CD4-positive, alpha-beta T cell treated with Interleukin-17A for 1 hour (primary cell): ENCODE measurements at regions not wholly inside any gene's neighbourhood (a gene's known extent, or its start where the extent isn't known, plus 50 kb on each side); places are given as distances from the start of the nearest gene placed in this dataset.

Experiments used
- DNase-seq: peaks from one replicate; pipeline ENCODE4 v3.0.0-alpha.2; 2020

DNA sequence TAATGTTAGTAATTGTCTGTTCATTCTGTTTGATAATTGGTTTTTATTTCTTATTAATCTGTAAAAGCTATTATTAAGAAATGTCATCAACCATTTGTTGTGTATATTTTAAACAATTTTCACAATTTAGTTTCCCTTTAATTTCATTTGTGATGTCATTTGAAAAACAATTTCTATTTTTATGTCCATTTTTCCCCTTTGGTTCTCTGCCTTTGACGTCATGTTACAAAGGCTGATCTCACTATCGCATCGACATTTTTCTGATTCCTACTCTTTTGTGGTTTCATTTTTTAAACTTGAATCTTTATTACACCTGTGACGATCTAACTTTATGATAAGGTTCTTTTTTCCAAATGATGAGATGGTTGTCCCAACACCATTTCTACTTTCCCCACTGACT is 191.0 kb upstream of the ZNF507 start:
- DNase-seq = no peak

DNA sequence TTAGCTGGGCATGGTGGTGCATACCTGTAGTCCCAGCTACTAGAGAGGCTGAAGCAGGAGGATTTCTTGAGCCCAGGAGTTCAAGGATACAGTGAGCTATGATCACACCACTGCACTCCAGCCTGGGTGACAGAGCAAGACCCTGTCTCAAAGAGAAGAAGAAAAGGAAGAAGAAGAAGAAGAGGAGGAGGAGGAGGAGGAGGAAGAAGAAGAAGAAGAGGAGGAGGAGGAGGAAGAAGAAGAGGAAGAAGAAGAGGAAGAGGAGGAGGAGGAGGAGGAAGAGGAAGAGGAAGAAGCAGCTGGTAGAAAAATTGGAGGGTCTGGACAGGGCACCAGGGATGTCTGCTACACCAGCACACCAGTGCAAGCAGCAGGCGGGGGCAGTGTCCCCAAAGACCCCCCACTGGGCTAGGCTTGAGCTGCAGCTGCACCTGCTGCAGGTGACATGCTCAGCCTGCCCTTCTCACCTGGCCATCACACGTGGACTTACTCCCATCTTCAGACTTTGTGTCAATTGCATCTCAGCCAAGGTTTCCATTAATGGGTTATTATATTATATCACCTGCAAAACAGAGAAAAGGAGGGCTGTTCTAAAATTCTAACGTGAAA is 180.9 kb upstream of the ZNF507 start:
- DNase-seq = no peak

DNA sequence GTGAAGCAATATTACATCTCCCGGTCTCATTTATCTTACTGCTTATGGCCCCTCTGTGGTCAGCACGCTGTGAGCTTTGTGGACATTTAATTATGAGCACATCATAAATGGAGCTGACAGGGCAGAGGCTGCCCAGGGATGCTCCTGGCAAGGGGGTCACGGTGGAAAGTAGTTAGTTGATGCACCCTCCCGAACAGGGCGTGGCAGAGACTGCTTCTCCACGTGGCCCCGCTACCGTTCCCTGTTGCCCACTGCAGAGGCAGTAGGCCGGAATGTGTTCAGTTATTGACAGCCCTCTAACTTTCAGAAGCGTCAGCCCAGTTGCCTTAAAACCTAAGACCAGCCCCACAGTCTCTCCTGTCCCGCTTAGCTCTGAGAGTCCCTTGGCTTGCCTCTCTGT is 180.3 kb upstream of the ZNF507 start:
- DNase-seq = no peak

DNA sequence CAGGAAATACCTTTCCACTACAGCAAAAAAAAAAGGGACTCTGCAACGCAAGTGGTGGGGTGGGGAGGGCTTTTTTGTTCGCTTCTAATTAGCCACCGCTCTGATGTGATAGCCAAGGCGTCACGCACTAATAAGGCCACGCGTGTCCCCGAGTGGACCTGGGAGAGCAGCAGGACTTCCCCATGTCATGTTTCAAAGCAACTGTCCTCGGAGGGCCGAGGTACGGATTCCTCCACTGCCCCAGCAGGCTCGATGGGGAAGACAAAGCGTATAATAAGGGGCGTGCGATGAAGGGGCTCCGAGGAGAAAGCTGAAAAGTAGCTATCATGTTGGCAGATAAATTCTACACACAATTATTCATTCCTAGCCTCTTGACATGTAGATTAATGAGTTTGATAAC is 179.7 kb upstream of the ZNF507 start:
- DNase-seq = no peak

DNA sequence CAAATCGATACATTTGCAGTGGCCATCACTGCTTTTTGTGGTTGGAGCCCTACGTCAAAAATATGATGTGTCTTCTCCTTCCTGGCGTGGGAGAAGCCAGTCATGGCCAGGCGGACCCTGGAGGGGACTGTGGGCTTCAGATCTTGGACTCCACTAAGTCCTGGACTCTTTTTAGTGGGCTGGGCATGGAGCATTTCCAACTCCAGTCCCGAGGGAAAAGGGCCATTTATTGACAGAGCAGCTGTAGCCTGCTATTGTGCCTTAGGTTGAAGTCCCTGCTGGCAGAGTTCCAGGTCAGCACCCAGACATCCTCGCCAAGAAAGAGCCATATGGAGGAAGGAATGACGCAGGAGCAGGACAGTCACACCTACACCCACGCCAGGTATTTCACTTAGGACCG is 179.2 kb upstream of the ZNF507 start:
- no peak for DNase-seq

DNA sequence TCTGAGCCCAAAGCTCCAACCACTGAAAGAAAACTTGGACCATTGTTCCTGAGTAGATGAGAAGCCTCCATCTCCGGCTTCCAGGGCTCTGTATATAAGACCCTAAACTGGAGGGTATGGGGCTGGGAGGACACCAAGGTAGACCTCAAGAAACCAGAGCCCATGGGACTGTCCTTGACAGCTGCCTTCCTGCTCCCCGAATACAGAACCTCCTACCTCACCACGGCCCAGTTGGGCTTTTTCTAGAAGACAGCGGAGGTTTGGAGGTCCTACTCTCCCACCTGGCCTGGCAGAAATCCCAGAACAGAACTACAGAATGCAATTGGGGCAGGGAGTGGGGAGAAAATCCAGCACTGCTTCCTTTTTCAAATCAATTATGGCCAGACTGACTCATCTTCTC is 177.3 kb upstream of the ZNF507 start:
- no peak for DNase-seq

DNA sequence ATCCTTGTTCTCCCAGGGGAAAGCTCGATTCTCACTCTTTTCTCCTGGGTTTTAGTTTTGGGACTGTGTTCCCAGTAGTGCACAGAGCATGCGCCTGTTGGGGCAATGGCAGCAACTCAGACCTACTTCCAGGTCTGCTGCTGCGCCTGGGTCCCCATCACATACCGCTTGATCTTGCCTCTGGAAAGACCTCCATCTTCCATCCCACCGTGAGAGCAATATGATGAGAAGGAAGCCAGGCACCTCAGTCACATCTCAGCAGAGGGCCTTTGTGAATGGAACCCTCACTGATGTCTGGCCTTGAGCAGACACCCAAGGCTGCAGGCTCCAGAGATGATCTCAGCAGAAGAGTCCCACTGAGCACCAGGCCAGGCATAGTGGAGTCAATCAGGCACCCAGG is 176.8 kb upstream of the ZNF507 start:
- DNase-seq = no peak

DNA sequence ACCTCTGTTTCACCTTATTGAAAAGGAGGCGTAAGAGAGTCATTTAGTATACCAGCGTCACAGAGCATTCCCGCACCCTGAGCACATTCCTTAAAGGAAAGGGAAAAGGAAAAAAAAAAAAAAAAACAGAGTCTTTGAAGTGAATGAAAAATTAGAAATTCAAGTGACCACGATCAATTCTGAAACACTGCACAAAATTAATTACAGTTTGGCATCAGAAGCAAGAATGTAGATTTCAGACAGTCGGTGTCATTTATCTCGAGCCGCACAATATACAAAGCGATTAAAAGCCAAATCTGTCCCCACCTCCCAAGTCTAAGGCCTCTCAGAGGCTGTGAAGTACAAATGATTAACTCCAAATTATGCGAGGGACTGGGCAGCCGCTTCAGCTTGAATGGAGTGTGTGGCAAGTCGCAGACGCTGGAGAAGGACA is 173.7 kb upstream of the ZNF507 start:
- no peak for DNase-seq

DNA sequence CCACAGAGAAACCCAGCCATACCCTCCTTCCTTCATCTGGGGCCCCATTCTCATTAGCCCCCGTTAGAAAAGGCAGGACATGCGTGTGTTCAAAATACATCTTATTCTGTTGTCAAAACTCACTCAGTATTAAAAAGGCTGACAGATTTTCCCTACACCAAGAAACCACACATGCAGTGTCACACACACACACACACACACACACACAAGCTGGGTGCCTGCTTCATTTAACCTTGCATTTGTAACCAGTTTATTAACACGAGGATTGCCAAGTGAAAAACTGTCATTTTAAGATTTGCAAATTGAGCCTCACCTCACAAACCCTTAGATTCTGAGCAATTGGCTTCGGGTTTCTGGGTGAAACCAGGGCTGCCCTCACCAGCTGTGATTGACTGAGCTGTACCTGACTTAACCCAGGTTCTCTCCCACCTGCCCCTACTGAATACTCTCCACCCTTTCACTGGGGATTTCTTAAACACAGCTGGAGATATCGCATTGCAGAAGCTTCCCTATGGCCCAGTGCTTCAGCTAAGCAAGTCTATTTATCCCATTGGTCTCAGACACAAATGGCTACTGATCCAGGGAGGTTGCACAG is 172.7 kb upstream of the ZNF507 start:
- no peak for DNase-seq

DNA sequence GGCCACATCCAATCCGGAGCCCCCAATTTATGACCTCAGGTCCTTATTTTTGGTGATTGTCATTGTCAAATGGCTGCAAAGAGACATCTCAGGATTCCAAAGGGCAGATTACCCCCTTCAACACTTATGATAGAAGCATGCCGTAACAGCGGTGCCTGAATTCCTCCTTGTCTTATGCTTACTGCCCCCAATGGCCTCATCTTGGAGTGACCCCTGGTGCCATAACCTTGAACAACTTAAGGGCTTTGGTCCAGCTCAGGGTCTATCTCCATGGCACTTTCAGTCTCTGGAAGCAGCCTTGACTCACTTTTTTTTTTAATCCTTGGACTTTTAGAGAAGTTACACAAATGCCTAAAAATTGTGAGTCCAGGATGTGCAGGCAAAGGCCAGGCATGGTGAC is 171.6 kb upstream of the ZNF507 start:
- no peak for DNase-seq

DNA sequence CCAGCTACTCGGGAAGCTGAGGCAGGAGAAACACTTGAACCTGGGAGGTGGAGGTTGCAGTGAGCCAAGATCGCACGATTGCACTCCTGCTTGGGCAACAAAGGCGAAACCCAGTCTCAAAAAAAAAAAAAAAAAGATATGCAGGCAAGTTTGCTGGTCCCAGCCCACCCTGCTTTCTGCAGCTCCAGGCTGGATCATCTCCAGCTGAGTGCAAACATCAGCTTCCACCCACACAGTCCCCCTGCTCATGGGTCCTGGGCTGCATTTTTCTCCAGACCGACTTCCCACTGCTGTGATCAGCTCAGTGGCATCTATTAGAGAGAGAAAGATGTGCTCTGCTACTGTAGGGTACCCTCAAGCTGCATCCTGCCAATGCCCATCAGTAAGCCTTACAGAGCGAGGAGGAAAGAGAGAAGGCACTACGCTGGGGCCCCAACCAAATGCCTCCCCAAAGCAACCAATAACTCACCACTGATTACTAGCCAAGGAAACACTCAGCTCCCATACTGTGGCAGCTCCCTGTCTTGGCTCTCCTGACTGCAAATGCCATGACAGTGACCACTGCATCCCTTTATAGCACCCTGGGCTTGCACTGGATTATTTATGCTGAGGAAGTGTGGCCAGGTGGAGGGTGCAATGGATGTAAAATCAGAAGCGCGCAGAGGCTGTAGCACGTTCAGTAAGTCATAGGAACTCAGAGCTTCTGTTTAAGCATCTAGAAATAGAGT is 170.9 kb upstream of the ZNF507 start:
- DNase-seq = no peak

DNA sequence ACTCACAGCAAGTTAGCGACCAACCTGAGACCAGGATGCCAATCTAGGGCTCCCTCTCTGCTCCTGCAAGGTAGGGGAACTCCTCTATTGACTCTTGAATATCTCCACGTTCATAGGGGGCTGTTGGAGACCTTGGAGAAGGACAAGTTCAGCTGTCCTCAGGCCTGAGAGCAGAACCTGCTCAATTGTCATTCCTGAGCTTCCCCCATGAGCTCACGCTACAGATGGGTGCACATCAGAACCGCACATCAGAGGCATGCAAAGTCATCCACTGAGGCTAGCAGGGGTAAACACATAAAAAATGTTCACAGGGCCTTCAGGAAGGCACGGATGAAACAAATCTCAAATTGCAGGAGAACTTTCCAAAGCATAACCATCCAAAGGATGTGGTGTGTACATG is 168.8 kb upstream of the ZNF507 start:
- no peak for DNase-seq

DNA sequence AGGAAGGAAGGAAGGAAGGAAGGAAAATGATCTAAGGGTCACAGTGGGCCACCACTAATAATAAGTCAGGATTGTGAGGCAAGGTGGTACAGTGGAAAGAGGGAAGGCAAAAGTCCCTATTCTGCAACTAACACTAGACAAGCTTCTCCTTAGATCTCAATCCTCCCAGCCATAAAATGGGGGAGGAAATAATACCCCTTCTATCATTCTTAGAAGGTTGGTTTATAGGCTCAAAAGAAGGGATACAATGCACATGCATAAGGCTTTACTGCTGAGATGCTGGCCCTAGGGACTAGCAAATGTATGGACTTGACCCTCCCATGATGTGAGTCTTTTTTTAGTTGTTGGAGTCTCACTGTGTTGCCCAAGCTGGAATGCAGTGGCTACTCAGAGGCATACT is 167.7 kb upstream of the ZNF507 start:
- no peak for DNase-seq

DNA sequence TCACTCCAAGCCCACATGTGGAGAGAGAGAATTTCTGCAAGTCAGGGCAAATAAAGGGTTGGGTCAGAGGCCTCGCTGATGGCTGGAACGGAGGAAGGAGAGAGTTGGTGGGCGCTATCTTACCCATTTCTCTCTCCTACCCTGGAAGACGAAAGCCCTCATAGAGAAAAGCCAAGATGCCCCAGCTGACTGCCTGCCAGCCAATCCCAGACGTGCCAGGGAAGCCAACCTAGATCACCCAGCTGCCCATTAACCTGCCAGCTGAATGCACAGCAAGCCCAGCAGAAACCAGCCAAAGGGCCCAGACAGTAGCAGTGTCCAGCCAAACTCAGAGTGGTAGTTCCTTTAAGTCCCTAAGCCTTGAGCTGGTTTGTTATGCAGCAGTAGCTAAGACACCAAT is 167.0 kb upstream of the ZNF507 start:
- no peak for DNase-seq

DNA sequence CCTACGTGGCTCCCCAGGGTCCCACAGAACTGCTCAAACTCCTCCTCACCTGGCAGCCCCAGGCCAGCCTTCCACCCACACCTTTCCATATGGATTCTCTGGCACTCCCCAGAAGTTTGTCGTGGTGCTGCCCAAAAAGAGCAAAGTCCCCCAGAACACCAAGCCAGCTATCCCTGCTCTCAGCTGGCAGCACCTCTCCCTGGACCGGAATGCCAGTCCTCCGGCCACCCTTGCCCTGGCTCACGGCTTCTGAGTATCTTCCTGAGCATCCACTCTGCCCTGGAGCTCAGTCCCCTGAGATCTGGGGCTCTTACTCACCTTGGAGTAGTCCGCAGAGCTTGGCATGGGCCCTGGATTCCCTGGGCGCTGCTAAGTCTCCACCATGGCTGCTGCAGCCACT is 166.5 kb upstream of the ZNF507 start:
- DNase-seq = no peak

DNA sequence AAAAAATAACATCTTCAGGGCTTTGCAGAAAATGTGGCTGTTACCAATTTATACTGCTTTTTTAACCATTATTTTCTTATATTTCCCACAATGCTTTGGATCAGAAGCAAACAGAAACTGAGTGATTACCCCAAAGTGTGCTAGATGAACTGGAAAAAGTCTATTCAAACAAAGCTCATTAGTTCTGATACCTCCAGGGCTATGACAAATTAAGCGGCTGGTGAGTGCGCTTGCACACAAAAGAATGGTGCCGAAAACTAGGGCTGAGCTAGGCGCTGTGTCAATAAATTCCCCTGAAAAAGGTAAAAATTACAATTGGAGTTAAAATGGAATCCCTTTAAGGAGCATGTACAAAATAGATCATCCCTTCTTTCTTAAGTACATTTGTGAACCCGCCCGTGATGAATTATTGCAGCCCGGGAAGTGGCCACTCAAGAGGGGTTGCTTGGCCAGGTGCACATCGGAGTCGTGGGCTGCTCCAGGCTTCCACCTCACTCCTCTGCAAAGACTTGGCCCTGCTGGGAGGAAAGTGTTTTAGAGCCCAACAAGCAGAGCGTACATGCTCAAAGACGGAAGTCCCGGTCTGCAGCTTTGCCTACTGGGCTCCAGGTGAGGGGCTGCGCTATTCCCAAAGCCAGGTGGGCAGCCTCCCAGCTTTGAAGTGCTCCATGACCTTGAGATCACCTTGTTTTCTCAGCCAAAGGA is 164.0 kb upstream of the ZNF507 start:
- no peak for DNase-seq

DNA sequence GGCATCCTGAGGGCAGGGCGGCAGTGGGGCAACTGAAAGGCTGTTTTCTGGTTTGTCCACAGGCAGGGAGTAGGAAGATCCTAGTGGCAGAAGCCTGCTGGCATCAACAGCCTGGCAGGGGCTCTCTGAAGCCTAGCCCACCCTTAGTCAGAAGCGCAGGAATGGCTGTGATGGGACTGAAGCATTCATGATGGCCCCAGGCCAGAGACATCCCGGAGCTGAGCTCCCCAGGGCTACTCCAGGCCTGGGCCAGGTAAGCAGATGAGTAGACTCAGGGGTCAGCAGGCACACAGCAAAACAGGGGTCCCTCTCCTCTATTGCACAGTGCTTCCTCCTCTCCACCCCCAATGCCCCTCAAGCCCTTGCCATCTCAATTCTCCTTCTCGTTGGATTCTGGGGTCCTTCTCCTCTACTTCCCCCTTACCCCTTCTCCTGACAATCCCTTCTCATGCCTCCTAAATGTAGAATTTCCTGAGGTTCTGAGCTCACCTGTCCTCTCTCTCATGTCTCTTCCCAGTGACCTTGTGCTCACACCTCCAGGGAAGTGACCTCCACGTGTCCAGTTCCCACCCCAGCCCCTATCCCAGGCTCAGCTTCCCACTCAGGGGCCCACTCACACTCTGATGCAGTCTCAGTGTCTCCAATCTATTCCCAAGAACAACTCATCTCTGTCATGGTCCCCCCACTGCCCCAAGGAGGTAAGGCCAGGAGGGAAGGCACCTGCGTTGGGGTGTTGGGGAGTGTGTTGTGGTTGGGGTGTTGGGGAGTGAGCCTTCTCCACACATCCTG is 158.7 kb upstream of the ZNF507 start:
- no peak for DNase-seq

DNA sequence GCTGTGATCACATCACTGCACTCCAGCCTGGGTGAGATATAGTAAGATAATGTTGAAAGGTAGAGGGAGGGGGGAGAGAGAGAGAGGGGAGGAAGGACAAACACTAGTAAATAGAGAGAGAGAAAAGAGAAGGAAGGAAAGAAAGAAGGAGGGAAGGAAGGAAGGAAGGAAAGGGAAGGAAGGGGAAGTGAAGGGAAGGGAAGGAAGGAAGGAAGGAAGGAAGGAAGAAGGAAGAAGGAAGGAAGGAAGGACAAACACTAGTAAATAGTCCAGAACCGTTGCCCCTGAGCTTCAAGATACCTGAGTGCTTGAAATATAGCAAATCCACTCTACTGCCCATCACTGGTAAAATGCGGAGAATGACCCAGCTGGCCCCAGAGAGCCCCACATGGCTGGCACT is 156.5 kb upstream of the ZNF507 start:
- DNase-seq = no peak

DNA sequence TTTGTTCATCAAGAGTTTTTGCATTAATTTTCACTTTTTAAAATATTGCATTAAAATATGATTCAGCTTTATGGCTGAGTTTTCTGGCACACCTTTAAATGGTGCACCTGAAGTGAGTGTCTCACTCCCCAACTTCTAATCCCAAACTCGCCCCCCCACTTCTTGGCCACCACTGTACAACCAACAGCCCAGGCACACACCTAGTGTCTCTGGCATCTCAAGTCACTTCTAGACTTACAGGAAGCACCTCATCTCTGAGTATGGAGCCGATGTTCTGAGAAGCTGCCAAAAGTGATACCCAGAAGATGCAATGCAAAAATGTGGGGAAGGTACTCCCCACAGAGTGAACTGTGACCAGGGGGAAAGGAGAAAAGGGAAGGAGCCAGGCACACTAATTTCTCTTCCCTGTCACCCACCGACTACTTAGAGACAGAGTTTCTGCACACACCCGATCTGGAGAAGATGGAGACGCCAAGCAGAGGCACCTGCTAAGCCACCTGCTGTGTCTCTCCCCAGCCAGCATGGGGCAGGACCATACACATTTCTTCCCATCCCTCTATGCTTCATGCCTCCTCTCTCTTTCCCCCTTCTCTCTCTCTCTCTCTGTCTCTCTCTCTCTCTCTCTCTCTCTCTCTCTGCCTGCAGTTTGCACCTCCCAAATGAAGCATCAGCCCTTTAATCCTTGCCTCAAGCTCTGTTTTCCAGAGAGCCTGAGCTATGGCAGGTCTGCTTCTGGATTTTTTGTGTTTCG is 155.3 kb upstream of the ZNF507 start:
- DNase-seq = no peak

DNA sequence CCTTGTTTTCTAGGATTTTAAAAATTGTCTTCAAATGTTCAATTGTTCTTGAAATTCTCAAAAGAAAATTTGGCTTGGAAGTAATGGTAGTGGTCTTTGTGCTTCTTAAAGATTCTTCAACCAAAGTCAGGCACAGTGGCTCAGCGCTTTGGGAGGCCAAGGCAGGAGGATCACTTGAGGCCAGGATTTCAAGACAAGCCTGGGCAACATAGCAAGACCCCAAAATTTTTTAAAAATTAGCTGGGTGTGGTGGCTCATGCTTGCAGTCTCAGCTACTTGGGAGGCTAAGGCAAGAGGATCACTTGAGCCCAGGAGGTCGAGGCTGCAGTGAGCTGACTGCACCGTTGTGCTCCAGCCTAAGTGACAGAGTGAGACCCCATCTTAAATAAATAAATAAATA is 153.5 kb upstream of the ZNF507 start:
- DNase-seq = no peak

DNA sequence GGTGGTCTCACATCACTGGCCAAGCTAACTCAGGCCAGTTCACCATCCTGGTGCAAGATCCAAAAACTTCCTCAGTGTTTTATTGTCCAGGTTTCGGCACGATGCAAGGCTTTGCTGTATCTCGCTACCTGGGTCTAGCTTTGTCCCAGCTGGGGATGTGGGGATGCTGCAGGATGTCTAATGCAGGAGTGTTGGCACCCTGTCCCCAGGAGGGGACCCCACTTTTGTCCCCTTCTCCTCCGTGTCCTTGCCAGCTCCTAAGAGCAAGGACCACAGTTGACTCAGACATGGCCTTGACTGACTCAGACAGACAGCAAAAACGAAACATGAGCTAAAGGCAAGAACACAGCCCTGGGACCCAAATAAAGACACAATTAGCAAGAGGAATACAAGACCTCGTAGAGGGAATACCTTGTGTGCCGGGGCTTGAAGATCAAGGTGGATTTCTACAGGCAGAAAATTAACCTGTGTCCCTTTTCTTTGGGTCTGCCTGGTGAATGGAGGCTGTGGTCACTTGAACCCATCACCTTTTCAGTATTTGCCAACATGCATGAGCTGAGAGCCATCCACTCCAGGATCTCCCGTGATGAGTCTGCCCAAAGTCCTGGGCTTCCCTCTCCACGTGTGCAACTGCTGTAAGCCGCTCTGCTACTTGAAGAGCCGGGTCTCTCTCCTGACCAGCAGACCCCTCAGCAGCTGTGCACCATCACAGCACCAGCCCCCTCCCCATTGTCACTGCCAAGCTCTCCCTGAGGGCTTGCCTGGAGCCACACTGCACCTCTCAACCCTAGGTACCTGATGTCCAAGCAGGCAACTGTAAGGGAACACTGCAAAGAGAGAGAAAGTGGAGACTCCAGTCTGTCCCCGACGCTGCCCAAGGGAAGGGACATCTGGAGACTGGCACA is 149.5 kb upstream of the ZNF507 start:
- DNase-seq = no peak
